ENCODE measurements at regions not wholly inside any gene's neighbourhood (a gene's known extent, or its start where the extent isn't known, plus 50 kb on each side); places are given as distances from the start of the nearest gene placed in this dataset.

DNA sequence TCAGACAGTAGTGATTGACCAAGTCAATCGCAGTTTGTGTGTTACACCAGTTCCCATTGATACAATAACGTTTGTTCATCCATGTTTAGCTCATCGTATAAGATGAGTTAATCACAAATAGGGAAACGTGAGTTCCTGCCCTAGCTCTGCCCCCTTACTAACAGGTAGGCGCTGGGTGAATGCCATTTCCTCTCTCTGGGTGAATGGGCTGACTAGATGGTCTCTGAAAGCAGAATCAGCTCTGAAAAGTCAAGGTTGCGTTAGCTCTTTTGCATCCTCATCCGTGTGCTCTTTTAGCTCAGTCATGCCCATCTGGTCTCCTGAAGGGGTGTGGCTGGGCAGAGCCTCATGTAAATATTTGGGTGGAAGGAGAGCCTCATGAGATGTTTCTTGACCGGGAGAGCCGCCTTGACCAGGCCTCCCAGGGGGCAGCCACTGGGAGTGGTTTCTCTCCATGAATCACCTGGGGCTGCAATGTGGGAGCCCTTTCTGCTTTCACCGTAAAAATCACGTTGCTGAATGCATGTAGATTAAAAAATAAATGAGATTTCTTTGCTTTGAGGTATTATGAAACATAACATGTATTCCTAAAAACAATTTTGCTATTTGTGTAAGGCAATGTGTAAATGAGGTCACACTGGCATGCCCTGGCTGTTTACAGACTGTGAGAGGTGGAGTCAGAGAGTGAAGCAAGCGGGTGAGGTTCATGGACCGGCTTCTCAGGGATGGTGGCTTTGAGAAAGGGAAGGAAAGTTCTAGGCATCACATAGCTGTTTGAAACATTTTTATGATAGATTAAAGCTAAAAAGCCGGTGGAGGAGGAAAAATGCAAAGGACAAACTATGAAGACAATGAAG lies 108.4 kb upstream of the RASGRP1 start:
- no peak for DNase-seq

- no peak for DNase-seq
Measured at GRCh38 chr15:38674448-38674847, 109.8 kb upstream of the RASGRP1 start.

DNA sequence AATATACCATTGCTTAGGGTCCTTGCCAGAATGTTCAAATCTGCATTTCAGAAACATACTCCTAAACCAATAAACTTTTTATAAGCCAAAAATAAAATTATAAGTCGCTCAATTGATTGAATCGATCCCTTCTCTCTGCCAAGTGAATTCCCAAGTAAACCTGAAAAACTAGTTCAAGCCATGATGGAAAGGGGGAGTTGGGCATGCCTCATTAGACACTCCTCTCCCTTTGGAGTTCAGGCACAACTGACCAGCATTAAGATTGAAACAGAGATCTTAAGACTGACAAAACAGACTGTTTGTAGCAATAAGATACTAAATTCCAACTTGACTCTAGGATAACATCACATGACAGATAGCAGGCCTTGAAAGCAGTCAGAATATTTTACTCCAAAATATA lies 113.7 kb upstream of the RASGRP1 start:
- no peak for DNase-seq

DNA sequence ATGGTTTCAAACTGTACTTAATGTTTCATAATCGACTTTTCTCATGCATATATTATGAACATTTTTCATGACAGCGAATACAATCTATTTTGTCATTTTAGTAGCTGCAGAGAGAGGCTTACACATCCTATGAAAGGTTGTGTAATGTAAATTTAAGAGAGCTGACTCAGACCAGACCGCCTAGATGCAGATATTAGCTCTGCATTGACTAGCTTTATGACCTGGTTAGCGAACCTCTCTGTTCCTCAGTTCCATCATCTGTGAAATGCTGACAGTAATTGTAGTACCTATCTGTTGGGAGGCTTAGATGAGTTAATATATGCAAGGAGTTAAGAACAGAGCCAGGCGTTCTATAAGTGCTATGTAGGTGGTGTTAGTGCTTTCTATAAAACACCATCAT lies 116.2 kb upstream of the RASGRP1 start:
- no peak for DNase-seq

DNA sequence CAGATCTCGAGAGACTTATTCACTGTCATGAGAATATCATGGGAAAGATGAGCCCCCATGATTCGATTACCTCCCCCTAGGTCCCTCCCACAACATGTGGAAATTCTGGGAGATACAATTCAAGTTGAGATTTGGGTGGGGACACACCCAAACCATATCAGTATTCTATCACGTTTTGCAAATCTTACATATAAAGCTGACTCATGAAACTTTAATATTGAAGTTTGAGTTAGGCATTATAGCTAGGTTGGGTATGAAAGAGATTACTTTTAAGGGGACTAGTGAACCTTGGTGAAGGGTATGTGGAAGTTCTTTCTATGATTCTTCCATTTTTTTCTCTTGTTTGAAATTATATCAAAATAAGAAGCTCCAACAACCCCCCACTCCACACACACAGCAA lies 117.7 kb upstream of the RASGRP1 start:
- no peak for DNase-seq

- no peak for DNase-seq
Measured at GRCh38 chr15:38682861-38683260, 118.2 kb upstream of the RASGRP1 start.

DNA sequence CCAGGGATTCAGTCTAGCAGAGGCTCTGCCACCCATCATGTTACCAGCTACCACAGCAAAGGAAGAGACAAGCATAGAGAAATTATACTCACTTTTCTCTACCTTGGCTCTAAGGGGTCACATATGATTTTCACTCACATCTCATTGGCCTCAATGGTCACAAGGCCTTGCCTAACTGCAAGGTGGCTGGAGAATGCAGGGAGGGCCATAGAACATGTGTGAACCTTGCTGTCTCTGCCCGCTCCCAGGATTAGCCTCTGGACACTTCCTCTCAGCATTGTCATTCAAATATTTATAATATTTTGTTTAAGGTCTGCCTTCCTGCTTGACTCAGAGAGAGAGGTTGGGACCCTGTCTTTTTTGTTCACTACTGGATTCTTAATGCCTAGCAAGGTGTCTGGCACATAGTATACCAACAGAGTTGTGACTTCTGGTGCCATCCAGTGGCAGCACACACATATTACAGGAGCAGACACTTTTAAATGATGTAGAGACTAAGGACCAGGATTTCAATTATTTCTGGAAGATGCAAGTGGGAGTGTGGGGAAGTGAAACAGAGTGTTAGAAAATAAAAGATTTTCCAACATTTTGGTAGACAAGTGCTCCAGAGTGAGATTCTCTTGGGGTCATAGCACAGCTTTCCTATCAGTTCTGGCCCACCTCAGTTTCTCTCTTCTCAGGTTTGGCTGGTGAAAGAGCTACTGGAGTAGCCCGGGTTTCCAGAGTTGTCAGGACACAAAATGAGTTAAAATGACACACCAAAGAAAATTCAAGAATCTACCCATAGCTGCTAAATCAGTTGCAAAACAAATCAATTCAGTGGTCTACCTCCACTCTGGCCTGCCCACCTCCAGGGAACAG lies 119.0 kb upstream of the RASGRP1 start:
- peak; percentile 60 for DNase-seq

- DNase-seq = no peak
Measured at GRCh38 chr15:38684440-38685010, 119.9 kb upstream of the RASGRP1 start.

DNA sequence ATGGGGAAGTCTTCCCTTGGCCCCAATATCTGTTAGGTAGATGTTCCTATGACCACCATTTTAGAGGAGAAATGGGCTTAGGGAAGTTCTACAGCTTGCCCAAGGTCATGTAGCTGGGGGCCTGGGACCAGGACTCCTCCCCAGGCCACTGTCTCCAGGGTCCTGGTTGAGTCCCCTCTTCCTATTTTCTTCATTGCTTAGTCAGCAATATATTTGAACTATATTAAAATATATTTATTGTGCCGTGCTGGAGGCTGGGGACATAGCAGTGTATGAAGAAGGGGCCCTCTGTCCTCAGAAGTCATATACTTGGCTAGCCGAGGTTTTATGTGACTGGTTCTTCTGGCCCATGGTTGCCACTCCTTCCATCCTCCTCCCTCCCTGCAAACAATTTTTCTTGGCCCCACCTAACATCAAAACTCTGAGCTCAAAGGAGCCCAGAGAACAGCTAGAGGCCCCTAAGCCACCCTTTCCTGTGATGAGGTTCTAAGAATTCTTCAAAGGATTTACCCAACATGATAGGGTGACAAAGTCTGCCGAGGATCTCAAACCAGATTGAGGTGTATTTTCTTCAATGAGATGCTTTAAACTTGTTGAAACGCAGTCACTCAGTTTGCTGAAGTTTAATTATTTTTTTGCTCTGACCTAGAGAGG lies 121.2 kb upstream of the RASGRP1 start:
- no peak for DNase-seq

DNA sequence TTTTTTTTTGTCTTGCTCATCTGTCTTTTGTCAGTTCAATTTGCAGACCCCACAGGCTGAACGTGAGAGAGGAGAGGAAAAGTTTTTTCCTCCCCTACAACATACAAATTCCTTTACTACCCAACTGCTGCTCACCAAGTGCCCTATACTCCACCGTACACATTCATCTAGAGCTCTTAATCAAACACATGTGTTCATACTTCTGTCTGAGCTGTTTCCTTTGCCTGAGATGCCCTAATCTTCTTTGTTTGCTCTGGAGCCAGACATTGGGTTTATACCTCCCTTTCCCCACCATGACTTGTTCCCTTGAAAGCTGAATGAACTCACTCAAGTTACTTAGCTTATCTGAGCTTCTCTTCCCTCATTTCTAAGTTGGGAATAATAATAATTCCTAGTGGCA lies 122.7 kb upstream of the RASGRP1 start:
- no peak for DNase-seq

DNA sequence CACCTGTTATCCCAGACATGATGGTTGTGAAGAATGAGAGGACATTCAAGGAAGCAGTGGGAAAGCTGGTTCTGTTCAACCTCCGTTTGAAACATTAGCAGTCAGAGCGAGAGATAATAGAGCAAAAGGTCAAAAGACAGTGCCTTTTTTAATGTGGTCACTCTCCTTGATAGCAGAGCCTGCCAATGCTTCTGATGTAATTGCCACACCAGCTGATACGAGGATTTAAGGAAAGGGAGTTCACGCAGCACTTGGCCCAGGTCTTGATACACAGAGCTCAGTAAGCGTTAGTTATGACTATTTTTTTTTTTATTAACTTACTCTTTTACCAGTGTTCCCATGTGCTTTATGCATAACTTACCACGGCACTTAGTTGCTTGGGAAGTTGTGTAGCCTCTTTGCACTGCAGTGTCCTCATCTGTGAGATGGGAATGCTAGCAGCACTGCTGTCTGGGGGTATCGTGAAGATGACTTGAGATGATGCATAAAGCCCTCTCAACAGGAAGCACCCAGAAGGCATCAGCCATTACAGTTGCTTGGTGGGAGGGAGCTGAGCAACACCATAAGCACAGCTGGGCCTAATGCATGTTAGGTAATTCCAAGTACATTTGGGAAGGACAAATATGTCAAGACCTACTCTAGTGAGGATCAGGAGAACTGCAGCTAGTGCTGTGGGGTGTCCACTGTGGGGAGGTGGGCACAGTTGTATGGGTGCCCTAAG lies 123.3 kb upstream of the RASGRP1 start:
- no peak for DNase-seq

- peak; percentile 39 for DNase-seq
Measured at GRCh38 chr15:38688761-38689160, 124.1 kb upstream of the RASGRP1 start.

GRCh38 chr15:38689522-38689921 lies 124.9 kb upstream of the RASGRP1 start:
- DNase-seq = no peak

DNA sequence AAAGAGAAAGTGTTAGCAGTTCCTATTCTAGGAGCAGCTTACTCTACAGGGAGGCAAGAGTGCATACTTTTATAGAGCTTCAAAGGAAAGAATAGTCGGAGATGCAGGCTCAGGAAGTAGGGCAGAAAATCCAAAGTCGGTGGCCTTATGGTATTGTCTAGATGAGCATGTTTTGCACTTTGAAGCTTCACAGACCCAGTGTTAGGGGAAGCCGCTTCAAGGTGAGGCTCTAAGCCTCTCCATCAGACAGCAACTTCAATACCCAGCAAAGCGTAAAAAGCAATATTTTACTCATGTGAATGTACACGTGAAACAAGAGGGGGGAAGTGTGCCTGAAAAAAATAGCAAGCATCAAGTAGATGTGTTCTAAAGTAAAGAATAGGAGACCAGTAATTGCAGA lies 125.6 kb upstream of the RASGRP1 start:
- no peak for DNase-seq

GRCh38 chr15:38690719-38691332 lies 126.2 kb upstream of the RASGRP1 start:
- DNase-seq = peak; percentile 63

- DNase-seq = no peak
Measured at GRCh38 chr15:38691377-38691776, 126.8 kb upstream of the RASGRP1 start.

DNA sequence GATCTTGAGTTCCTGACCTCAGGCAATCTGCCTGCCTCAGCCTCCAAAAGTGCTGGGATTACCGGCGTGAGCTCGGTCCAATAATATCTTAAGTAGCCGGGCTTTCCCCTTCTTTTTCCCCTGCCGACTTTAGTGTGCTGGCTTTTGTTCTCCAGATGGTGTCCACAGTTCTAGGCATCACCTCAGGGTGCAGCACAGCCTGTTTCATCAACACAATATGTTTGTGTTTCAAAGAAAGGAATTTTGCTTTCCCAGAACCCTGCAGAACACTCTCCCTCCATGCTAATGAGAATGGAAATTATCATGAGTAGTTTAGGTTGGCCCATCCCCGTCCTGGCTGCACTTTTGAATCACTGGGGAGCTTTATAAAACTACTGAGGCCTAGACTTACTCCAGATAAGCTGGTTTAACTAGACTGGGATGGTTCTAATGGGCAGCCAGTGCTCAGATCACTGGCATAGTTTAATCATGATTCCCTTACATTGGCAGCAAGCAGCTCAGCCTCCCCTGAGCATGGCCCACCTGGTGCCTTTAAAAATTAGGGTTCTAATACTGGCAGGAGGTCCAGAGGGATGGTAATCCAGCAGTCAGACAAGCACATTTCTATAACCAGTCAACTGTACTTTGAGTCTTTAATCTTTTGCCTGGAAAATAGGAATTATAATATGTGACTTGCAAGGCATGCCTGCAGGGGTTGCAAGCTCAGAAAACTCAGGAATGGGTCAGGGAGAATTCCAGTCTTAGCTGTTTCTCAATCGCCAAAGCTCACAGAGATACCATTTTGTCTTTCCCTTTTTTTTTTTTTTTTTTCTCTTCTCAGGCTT lies 127.6 kb upstream of the RASGRP1 start:
- no peak for DNase-seq

GRCh38 chr15:38692789-38693062 lies 128.1 kb upstream of the RASGRP1 start:
- DNase-seq = no peak

DNA sequence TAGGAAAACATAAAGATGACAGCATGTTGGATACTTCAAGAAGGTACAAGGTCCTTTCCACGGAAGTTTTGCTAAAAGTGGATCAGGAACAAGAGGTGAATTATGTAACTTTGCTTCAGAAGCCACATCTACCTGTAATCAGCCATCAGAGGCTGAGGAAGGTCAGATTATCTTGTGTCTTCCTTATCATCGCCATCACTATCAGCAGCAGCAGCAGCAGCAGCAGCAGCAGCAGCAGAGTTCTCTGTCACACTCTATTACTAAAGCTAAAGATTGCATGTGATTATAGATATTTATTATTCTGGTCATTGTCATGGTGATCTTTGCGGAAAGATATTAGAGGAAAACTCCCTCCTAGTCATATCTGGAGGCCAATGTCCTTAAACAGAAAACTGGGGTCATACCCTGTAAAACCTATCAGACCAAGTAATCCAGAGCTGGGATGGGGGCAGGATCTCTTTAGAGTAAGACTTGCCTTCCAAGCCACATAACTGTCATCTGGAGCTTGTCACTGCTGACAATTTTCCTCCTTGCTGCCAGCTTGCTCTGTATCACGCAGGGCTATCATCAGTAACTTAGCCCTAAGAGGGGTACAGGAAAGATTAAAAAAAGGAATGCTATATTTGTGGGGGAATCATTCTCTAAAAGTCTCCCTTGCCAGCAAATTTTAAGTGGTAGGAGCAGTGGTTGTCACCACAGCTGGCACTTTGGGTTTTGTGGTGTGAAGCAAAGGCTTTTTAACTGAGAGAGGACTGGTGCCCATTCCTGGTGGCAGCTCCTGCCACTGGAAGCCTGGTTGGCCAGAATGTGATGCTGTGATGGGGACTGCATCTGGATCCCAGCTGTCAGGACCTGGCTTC lies 130.9 kb upstream of the RASGRP1 start:
- DNase-seq = no peak

- peak; percentile 53 for DNase-seq
Measured at GRCh38 chr15:38696109-38696727, 131.6 kb upstream of the RASGRP1 start.
